SK-N-SH (cell line): ENCODE measurements at regions not wholly inside any gene's neighbourhood (a gene's known extent, or its start where the extent isn't known, plus 50 kb on each side); places are given as distances from the start of the nearest gene placed in this dataset.

Experiments
- CTCF ChIA-PET: fragments of 300-600, 350-600 bp; formaldehyde crosslinking; extraction: SDS; loops from one replicate; lab custom pipeline; 2021; lab: Yijun Ruan, JAX
- POLR2A ChIA-PET: fragments of 350-600 bp; sonication (Branson Sonifier 250); formaldehyde crosslinking; extraction: SDS; loops from one replicate; lab custom pipeline; 2020; ENCODE audit warnings: antibody characterized with exemption, inconsistent platforms; lab: Yijun Ruan, JAX
- DNase-seq: peaks from one replicate; pipeline ENCODE4 v3.0.0; 2012
- H2AFZ ChIP-seq: fragments of 200-600 bp; sonication (generic); 2 replicates; pipeline ENCODE4 v1.8.1; 2016; ENCODE audit warnings: antibody characterized with exemption, mild to moderate bottlenecking, low read depth
- H3F3A ChIP-seq: fragments of 200-600 bp; sonication (generic); replicated peaks from 2 replicates; pipeline ENCODE3; 2016; ENCODE audit warnings: antibody characterized with exemption, mild to moderate bottlenecking; ENCODE audit not compliant: insufficient read depth
- H3K27ac ChIP-seq, 2 experiments: fragments of 200-500 bp in 1 of 2; fragments of 200-600 bp in 1 of 2; sonication (Bioruptor generic) in 1 of 2; sonication (generic), shearing (Covaris generic) in 1 of 2; 2 replicates each; pipeline versions ENCODE4 v1.5.1 to v1.6.1; 2014 to 2016; ENCODE audit warnings: low read depth in 2 of 2, inconsistent platforms in 1 of 2, low read length in 1 of 2, mild to moderate bottlenecking in 1 of 2, mixed read lengths in 1 of 2
- H3K27me3 ChIP-seq: fragments of 200-600 bp; sonication (generic), shearing (Covaris generic); 2 replicates; pipeline ENCODE4 v1.6.1; 2016; ENCODE audit warnings: mixed run types; ENCODE audit not compliant: insufficient read depth
- H3K36me3 ChIP-seq, 2 experiments: fragments of 200-500 bp in 1 of 2; fragments of 200-600 bp in 1 of 2; sonication (Bioruptor generic) in 1 of 2; sonication (generic) in 1 of 2; replicated peaks in 1 of 2; 2 replicates each; pipeline versions ENCODE3 to v1.5.1; 2014 to 2016; ENCODE audit warnings: low read length in 1 of 2, mild to moderate bottlenecking in 1 of 2; ENCODE audit not compliant: insufficient read depth in 2 of 2, control insufficient read depth in 1 of 2
- H3K4me1 ChIP-seq, 2 experiments: fragments of 200-500 bp in 1 of 2; fragments of 200-600 bp in 1 of 2; sonication (Bioruptor generic) in 1 of 2; sonication (generic), shearing (Covaris generic) in 1 of 2; 2 replicates each; pipeline versions ENCODE4 v1.5.1 to v1.6.1; 2014 to 2016; ENCODE audit warnings: low read depth in 1 of 2, low read length in 1 of 2, mixed run types in 1 of 2; ENCODE audit not compliant: insufficient read depth in 2 of 2, control insufficient read depth in 1 of 2
- H3K4me2 ChIP-seq: fragments of 200-600 bp; sonication (generic), shearing (Covaris generic); 2 replicates; pipeline ENCODE4 v1.6.1; 2017; ENCODE audit warnings: mixed run types
- H3K4me3 ChIP-seq, 2 experiments: fragments of 200-500 bp in 1 of 2; fragments of 200-600 bp in 1 of 2; sonication (Bioruptor generic) in 1 of 2; sonication (generic), shearing (Covaris generic) in 1 of 2; 2 replicates each; pipeline versions ENCODE4 v1.5.1 to v1.8.1; 2014 to 2016; ENCODE audit warnings: low read depth in 2 of 2, inconsistent platforms in 1 of 2, low read length in 1 of 2, mild to moderate bottlenecking in 1 of 2, mixed read lengths in 1 of 2, moderate library complexity in 1 of 2
- H3K79me2 ChIP-seq: fragments of 200-600 bp; sonication (generic); 2 replicates; pipeline ENCODE4 v1.8.1; 2017; ENCODE audit warnings: mild to moderate bottlenecking; ENCODE audit not compliant: insufficient read depth
- H3K9ac ChIP-seq: fragments of 200-600 bp; sonication (generic); 2 replicates; pipeline ENCODE4 v1.6.1; 2017; ENCODE audit warnings: mixed run types
- H3K9me2 ChIP-seq: fragments of 200-600 bp; sonication (generic); 2 replicates; pipeline ENCODE4 v1.6.1; 2017; ENCODE audit warnings: mixed run types
- H3K9me3 ChIP-seq: fragments of 200-600 bp; sonication (generic); 2 replicates; pipeline ENCODE4 v1.6.1; 2017; ENCODE audit warnings: mixed run types, mild to moderate bottlenecking, moderate library complexity
- H4K20me1 ChIP-seq: fragments of 200-600 bp; sonication (generic); 2 replicates; pipeline ENCODE4 v1.6.1; 2017; ENCODE audit warnings: mild to moderate bottlenecking, mixed run types; ENCODE audit not compliant: insufficient read depth
- CHD2 ChIP-seq: fragments of 150-350 bp; IDR thresholded peaks from 2 replicates; pipeline ENCODE4 v1.6.1; 2018; ENCODE audit warnings: low read length; ENCODE audit not compliant: partially characterized antibody
- EZH2phosphoT487 ChIP-seq: fragments of 200-600 bp; sonication (generic); IDR thresholded peaks from 2 replicates; pipeline ENCODE4 v1.6.1; 2017; ENCODE audit warnings: low read depth, mixed run types, mild to moderate bottlenecking, antibody characterized with exemption, moderate library complexity, borderline replicate concordance
- FOSL2 ChIP-seq: IDR thresholded peaks from 2 replicates; pipeline ENCODE4 v1.4.0; 2012; ENCODE audit warnings: low read depth, mild to moderate bottlenecking, moderate library complexity, borderline replicate concordance
- FOXM1 ChIP-seq: IDR thresholded peaks from 2 replicates; pipeline ENCODE4 v1.4.0; 2012; ENCODE audit warnings: low read depth, mild to moderate bottlenecking
- GABPA ChIP-seq: IDR thresholded peaks from 2 replicates; pipeline ENCODE4 v1.4.0; 2012; ENCODE audit warnings: low read depth, mild to moderate bottlenecking
- GATA2 ChIP-seq: sonication (generic); formaldehyde crosslinking; IDR thresholded peaks from 2 replicates; pipeline ENCODE4 v1.5.0; 2020; ENCODE audit warnings: mild to moderate bottlenecking, missing genetic modification reagents
- MEF2A ChIP-seq: IDR thresholded peaks from 2 replicates; pipeline ENCODE4 v1.4.0; 2012; ENCODE audit warnings: low read depth, borderline replicate concordance
- NFIC ChIP-seq: IDR thresholded peaks from 2 replicates; pipeline ENCODE4 v1.4.0; 2012; ENCODE audit warnings: borderline replicate concordance
- NRF1 ChIP-seq: IDR thresholded peaks from 2 replicates; pipeline ENCODE4 v1.6.1; 2012; ENCODE audit warnings: low read depth, mild to moderate bottlenecking, low read length
- RCOR1 ChIP-seq: fragments of 150-350 bp; IDR thresholded peaks from 2 replicates; pipeline ENCODE4 v1.6.1; 2017; ENCODE audit warnings: antibody characterized with exemption, low read length
- RFX5 ChIP-seq: IDR thresholded peaks from 2 replicates; pipeline ENCODE4 v1.6.1; 2012; ENCODE audit warnings: mild to moderate bottlenecking, improper control_type of control experiment, low read length
- RXRA ChIP-seq: IDR thresholded peaks from 2 replicates; pipeline ENCODE4 v1.4.0; 2012; ENCODE audit warnings: low read depth, mild to moderate bottlenecking, borderline replicate concordance
- SIN3A ChIP-seq: IDR thresholded peaks from 2 replicates; pipeline ENCODE4 v1.6.1; 2012; ENCODE audit warnings: low read depth, mild to moderate bottlenecking, low read length, moderate library complexity, borderline replicate concordance
- TCF12 ChIP-seq: IDR thresholded peaks from 2 replicates; pipeline ENCODE4 v1.4.0; 2012
- YY1 ChIP-seq: IDR thresholded peaks from 2 replicates; pipeline ENCODE4 v1.4.0; 2012; ENCODE audit warnings: low read depth, mild to moderate bottlenecking
- WGBS: methylation state at CpG from one replicate; pipeline ENCODE4 v1.1.6; 2017; ENCODE audit warnings: low lambda C conversion rate; 5-methylcytosine and 5-hydroxymethylcytosine counted together
- TF ChIP-seq, protein P1 (sequence below): IDR thresholded peaks from 2 replicates; pipeline ENCODE4 v1.4.0; 2012; ENCODE audit warnings: low read depth, borderline replicate concordance
- TF ChIP-seq, protein P2 (sequence below): IDR thresholded peaks from 2 replicates; pipeline ENCODE4 v1.4.0; 2012; ENCODE audit warnings: low read depth
- TF ChIP-seq, protein P3 (sequence below): fragments of 150-350 bp; IDR thresholded peaks from 2 replicates; pipeline ENCODE4 v1.6.1; 2016; ENCODE audit warnings: mild to moderate bottlenecking, low read depth, low read length
- TF ChIP-seq, protein P4 (sequence below): fragments of 150-350 bp; IDR thresholded peaks from 2 replicates; pipeline ENCODE4 v1.6.1; 2017; ENCODE audit warnings: antibody characterized with exemption, low read length, low read depth, borderline replicate concordance

DNA sequence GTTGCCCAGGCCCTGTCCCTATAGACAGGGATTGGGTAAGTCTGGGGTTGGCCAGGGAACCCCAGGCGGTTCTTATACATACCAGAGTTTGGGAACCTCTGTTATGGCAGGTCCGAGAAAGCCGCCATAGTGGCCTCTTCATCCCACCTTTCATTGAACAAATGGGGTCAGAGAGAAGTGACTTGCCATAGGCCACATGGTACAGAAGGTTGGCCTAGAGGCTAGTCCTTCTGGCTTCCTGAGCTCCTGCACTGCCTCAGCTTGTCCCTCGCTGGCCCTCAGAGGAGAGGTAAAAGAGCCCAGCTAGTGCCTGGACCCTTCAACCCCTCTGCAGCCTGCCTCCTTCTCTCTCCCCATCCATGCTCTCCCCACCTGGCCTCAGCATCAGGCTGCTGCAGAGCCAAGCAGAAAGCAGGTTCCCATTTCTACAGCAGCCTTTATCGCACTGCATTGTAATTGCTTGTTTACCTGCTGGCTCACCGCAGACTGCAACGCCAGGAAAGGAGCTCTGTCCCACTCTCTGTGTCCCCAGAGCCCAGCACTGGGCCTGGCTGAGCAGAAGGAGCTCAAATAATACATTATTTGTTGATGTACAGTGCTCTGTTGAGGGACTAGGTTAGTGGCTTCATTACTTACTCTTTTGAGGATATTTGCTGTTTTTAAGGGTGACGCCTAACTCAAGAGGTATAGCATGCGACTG is 103.6 kb downstream of the TRIM29 start:
- H3K27me3 ChIP-seq = no peaks in the 10 kb centered on the region
- H3K4me3 ChIP-seq = no peak overlapping the region
- no peaks in the 10 kb centered on the region for H3F3A ChIP-seq
- no peaks in the 10 kb centered on the region for H3K9me3 ChIP-seq
- no peaks in the 10 kb centered on the region for H3K79me2 ChIP-seq
- TF ChIP-seq NFIC = no peak
- no peak for TF ChIP-seq RXRA
- TF ChIP-seq CHD2 = no peak
- TF ChIP-seq FOSL2 = no peak
- TF ChIP-seq, protein P1, sequence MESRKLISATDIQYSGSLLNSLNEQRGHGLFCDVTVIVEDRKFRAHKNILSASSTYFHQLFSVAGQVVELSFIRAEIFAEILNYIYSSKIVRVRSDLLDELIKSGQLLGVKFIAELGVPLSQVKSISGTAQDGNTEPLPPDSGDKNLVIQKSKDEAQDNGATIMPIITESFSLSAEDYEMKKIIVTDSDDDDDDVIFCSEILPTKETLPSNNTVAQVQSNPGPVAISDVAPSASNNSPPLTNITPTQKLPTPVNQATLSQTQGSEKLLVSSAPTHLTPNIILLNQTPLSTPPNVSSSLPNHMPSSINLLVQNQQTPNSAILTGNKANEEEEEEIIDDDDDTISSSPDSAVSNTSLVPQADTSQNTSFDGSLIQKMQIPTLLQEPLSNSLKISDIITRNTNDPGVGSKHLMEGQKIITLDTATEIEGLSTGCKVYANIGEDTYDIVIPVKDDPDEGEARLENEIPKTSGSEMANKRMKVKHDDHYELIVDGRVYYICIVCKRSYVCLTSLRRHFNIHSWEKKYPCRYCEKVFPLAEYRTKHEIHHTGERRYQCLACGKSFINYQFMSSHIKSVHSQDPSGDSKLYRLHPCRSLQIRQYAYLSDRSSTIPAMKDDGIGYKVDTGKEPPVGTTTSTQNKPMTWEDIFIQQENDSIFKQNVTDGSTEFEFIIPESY = no peak
- no peak for TF ChIP-seq RFX5
- no peak for TF ChIP-seq NRF1
- TF ChIP-seq, protein P2, sequence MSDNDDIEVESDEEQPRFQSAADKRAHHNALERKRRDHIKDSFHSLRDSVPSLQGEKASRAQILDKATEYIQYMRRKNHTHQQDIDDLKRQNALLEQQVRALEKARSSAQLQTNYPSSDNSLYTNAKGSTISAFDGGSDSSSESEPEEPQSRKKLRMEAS = no peak
- TF ChIP-seq SIN3A = no peak
- no peak for TF ChIP-seq FOXM1
- TF ChIP-seq MEF2A = no peak
- TF ChIP-seq, protein P3, sequence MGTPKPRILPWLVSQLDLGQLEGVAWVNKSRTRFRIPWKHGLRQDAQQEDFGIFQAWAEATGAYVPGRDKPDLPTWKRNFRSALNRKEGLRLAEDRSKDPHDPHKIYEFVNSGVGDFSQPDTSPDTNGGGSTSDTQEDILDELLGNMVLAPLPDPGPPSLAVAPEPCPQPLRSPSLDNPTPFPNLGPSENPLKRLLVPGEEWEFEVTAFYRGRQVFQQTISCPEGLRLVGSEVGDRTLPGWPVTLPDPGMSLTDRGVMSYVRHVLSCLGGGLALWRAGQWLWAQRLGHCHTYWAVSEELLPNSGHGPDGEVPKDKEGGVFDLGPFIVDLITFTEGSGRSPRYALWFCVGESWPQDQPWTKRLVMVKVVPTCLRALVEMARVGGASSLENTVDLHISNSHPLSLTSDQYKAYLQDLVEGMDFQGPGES = no peak
- no peak for TF ChIP-seq GABPA
- no peak for TF ChIP-seq GATA2 (CRISPR knock-in tag)
- TF ChIP-seq EZH2phosphoT487 = no peak
- TF ChIP-seq YY1 = no peak
- TF ChIP-seq, protein P4, sequence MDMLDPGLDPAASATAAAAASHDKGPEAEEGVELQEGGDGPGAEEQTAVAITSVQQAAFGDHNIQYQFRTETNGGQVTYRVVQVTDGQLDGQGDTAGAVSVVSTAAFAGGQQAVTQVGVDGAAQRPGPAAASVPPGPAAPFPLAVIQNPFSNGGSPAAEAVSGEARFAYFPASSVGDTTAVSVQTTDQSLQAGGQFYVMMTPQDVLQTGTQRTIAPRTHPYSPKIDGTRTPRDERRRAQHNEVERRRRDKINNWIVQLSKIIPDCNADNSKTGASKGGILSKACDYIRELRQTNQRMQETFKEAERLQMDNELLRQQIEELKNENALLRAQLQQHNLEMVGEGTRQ = no peak
- no peak for TF ChIP-seq TCF12
- TF ChIP-seq RCOR1 = no peak
- no peaks in the 10 kb centered on the region for H3K36me3 ChIP-seq
- no peak overlapping the region for H2AFZ ChIP-seq
- no peaks in the 10 kb centered on the region for H3K9me2 ChIP-seq
- H3K9ac ChIP-seq = no peak overlapping the region
- ChIA-PET CTCF (interaction anchor here (1.1 to 1.9 kb wide), 4 partner anchors 11 to 126 kb away, joined by 3 to 7 read pairs (median 4); no protein-coding TSS in a partner anchor), POLR2A (no interaction called here)
- no peak overlapping the region; a peak in 1 of 4 replicates for H3K27ac ChIP-seq
- DNase-seq = no peak
- WGBS = 63% methylated on average over 9 of the region's 9 CpGs
- H3K4me1 ChIP-seq = peaks cover 0 to 24% of the 10 kb centered on the region in 2 experiments; a peak in 1 of 4 replicates
- H4K20me1 ChIP-seq = no peaks in the 10 kb centered on the region
- no peak overlapping the region for H3K4me2 ChIP-seq
